HCT116 (cell line): ENCODE measurements at regions not wholly inside any gene's neighbourhood (a gene's known extent, or its start where the extent isn't known, plus 50 kb on each side); places are given as distances from the start of the nearest gene placed in this dataset.
"Not testable (repeated sequence)": the region's sequence is repeated elsewhere in the genome, so short reads cannot be mapped to it uniquely, and the experiment has no call there.

Experiments used
- EGR1 ChIP-seq: IDR thresholded peaks from 2 replicates; pipeline ENCODE4 v1.6.1; 2012; ENCODE audit warnings: low read depth
- EZH2 ChIP-seq: fragments of 200-600 bp; sonication (generic); IDR thresholded peaks from 2 replicates; pipeline ENCODE4 v1.6.1; 2017; ENCODE audit warnings: antibody characterized with exemption, mixed run types
- FOSL1 ChIP-seq: IDR thresholded peaks from 2 replicates; pipeline ENCODE4 v1.6.1; 2012; ENCODE audit warnings: low read depth
- JUND ChIP-seq: IDR thresholded peaks from 2 replicates; pipeline ENCODE4 v1.6.1; 2012
- POLR2A ChIP-seq: IDR thresholded peaks from 2 replicates; pipeline ENCODE4 v1.7.0; 2011; ENCODE audit warnings: borderline replicate concordance; ENCODE audit not compliant: insufficient read depth, insufficient read length; ENCODE audit errors: extremely low read depth
- SIN3A ChIP-seq: IDR thresholded peaks from 2 replicates; pipeline ENCODE4 v1.6.1; 2012; ENCODE audit warnings: low read depth
- SP1 ChIP-seq: IDR thresholded peaks from 2 replicates; pipeline ENCODE4 v1.6.1; 2012; ENCODE audit warnings: low read depth
- YY1 ChIP-seq: IDR thresholded peaks from 2 replicates; pipeline ENCODE4 v1.6.1; 2011; ENCODE audit warnings: low read length, low read depth, moderate library complexity, mild to moderate bottlenecking; ENCODE audit not compliant: insufficient replicate concordance; ENCODE audit errors: extremely low read depth
- TF ChIP-seq, protein P1 (sequence below), 3 experiments: fragments of 200-600 bp in 1 of 3; sonication (generic) in 1 of 3; IDR thresholded peaks in 2 of 3; conservative IDR thresholded peaks in 1 of 3; 2 replicates each; pipeline ENCODE4 v1.5.1; 2012 to 2017; ENCODE audit warnings: low read depth in 2 of 3, low read length in 2 of 3, antibody characterized with exemption in 1 of 3, borderline replicate concordance in 1 of 3, control low read depth in 1 of 3, mild to moderate bottlenecking in 1 of 3, mixed read lengths in 1 of 3, mixed run types in 1 of 3, moderate library complexity in 1 of 3; ENCODE audit not compliant: insufficient read depth in 1 of 3
- TF ChIP-seq, protein P2 (sequence below): IDR thresholded peaks from 2 replicates; pipeline ENCODE4 v1.6.1; 2012; ENCODE audit warnings: low read depth
- TF ChIP-seq, protein P3 (sequence below): IDR thresholded peaks from 2 replicates; pipeline ENCODE4 v1.6.1; 2012

DNA sequence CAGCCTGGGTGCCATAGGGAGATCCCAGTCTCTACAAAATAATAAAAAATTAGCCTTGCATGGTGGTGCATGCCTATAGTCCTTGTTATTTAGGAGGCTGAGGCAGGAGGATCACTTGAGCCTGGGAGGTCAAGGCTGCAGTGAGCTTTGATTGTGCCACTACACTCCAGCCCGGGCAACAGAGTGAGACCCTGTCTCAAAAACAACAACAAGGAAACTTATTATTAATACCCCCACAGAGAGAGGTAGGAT lies 271.7 kb upstream of the NR2F2 start:
- not testable (repeated sequence) for TF ChIP-seq YY1, POLR2A, EZH2, SIN3A, FOSL1, EGR1, SP1, JUND
- TF ChIP-seq, protein P1, sequence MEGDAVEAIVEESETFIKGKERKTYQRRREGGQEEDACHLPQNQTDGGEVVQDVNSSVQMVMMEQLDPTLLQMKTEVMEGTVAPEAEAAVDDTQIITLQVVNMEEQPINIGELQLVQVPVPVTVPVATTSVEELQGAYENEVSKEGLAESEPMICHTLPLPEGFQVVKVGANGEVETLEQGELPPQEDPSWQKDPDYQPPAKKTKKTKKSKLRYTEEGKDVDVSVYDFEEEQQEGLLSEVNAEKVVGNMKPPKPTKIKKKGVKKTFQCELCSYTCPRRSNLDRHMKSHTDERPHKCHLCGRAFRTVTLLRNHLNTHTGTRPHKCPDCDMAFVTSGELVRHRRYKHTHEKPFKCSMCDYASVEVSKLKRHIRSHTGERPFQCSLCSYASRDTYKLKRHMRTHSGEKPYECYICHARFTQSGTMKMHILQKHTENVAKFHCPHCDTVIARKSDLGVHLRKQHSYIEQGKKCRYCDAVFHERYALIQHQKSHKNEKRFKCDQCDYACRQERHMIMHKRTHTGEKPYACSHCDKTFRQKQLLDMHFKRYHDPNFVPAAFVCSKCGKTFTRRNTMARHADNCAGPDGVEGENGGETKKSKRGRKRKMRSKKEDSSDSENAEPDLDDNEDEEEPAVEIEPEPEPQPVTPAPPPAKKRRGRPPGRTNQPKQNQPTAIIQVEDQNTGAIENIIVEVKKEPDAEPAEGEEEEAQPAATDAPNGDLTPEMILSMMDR (IDR thresholded peaks at IDR 0.05 in 2 of 3, conservative IDR thresholded peaks at IDR 0.05 in 1 of 3; ENCODE audit: borderline replicate concordance in 1 of 3, insufficient read depth in 1 of 3, low read depth in 2 of 3, low read length in 2 of 3): not testable (repeated sequence)
- TF ChIP-seq, protein P2, sequence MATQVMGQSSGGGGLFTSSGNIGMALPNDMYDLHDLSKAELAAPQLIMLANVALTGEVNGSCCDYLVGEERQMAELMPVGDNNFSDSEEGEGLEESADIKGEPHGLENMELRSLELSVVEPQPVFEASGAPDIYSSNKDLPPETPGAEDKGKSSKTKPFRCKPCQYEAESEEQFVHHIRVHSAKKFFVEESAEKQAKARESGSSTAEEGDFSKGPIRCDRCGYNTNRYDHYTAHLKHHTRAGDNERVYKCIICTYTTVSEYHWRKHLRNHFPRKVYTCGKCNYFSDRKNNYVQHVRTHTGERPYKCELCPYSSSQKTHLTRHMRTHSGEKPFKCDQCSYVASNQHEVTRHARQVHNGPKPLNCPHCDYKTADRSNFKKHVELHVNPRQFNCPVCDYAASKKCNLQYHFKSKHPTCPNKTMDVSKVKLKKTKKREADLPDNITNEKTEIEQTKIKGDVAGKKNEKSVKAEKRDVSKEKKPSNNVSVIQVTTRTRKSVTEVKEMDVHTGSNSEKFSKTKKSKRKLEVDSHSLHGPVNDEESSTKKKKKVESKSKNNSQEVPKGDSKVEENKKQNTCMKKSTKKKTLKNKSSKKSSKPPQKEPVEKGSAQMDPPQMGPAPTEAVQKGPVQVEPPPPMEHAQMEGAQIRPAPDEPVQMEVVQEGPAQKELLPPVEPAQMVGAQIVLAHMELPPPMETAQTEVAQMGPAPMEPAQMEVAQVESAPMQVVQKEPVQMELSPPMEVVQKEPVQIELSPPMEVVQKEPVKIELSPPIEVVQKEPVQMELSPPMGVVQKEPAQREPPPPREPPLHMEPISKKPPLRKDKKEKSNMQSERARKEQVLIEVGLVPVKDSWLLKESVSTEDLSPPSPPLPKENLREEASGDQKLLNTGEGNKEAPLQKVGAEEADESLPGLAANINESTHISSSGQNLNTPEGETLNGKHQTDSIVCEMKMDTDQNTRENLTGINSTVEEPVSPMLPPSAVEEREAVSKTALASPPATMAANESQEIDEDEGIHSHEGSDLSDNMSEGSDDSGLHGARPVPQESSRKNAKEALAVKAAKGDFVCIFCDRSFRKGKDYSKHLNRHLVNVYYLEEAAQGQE: not testable (repeated sequence)
- TF ChIP-seq, protein P3, sequence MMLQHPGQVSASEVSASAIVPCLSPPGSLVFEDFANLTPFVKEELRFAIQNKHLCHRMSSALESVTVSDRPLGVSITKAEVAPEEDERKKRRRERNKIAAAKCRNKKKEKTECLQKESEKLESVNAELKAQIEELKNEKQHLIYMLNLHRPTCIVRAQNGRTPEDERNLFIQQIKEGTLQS: not testable (repeated sequence)
